HG02870 (cell line): ENCODE measurements at regions not wholly inside any gene's neighbourhood (a gene's known extent, or its start where the extent isn't known, plus 50 kb on each side); places are given as distances from the start of the nearest gene placed in this dataset.

Experiments
- ATAC-seq: cut with Tn5 transposase; IDR thresholded peaks from one replicate; pipeline ENCODE4 v1.9.1; 2021; ENCODE audit warnings: mild to moderate bottlenecking, moderate library complexity; ENCODE audit not compliant: unreplicated experiment

GRCh38 chr3:62975566-62975965, 100.3 kb upstream of the CADPS start:
- no peak for ATAC-seq

DNA sequence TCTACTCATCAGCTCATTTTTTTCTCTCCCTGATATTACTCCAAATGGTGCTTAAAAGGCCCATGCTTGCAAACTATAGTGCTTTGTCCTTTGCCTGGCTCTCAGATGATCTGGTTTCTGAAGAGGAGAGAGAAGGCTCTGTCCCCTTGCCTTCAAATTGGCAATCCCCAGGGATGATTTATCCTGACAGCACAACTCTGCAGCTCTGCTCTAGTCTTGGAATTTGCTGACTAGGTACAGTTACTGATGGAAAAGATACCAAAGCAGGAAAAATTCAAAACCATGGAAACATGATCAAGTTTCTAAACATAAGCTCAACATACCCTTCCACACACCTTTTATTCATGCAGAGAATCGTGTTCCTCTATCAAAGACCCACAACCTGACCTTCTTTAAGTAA, 106.7 kb upstream of the CADPS start:
- no peak for ATAC-seq

DNA sequence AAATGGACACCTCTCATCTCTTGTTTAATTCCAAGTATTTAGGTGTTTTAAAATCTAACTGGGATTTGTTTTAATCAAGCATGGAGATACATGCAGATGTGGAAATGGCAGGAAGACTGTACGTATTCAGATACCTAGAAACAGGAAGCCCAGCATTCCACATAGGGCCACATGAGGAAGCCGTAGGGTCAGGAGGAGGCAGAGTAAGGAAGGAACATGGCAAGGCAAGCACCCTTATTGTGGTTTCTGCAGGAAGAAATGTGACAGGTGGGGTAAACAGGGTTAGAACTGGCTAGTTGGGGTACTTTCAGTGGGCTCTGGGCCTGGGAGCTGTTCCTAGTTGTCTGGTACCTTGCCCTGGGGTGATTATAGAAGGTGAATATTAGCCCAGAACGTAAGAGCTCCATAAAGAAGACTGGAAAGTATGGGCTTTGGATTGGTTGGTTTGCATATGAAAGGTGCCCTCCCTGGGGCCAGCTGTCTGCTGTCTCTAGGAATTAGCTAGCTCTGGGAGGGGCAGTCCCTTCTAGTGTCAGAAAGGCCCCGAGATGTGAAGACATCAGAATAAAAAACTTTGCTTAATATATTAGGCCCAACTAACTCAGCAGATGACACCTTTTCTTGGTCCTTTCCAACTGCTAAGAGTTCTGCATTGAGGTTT, 107.7 kb upstream of the CADPS start:
- ATAC-seq: no peak

DNA sequence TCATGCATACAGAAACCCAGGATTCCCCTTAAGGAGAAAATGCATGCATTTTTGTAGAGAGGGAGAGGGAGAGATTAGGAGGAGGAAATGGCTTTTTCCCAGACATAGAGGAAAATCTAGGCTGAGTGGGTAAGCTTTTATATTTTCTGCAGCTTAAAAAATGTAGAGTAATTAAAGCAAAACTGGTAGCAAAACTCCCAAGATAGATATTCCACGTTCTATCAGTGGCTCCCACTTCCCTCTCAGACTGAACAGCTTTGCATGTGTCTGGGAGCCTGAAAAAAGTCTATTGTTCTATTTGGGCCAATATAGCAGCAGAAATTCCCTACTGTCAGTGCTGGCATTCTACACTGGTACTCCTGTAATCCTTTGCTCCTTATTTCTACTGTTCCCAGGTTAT, 110.8 kb upstream of the CADPS start:
- no peak for ATAC-seq

DNA sequence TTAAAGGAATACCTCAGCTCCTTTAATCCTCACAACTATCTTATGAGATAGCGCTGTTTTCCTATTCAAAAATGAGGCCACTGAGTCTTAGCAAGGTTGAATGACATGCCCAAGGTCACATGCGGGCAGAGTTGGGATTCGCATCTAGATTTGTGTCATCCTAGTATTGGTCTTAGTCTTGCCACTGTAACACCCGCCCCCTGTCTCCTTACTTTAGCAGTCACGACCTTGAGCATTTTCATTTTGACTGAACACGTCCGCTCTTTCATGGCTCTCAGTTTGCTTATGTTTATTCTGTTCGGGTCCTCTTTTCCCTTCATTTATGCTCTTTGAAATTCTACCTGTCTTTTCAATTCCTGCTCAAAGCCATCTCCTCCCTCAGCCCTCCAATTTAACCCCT, 112.5 kb upstream of the CADPS start:
- no peak for ATAC-seq

GRCh38 chr3:62990704-62991413, 115.6 kb upstream of the CADPS start:
- ATAC-seq: no peak

- ATAC-seq: no peak
Measured at GRCh38 chr3:62992520-62992919, 117.3 kb upstream of the CADPS start.

DNA sequence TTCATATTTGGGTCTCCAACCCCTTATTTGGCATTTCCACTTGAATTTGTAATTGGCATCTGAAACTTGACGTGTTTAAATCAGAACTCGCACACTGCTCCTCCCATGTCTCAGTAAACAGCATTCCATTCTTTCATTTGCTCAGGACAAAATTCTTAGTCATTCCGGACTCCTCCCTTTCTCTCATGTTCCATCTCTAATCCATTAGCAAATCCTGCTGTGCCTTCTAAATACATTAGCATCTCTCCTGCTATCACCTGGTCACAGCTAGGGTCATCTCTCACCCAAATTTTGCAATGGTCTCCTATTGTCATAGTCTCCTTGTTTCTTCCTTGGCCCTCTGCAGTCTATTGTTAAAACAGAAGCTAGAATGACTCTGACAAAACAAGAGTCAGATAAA, 119.9 kb upstream of the CADPS start:
- no peak for ATAC-seq

DNA sequence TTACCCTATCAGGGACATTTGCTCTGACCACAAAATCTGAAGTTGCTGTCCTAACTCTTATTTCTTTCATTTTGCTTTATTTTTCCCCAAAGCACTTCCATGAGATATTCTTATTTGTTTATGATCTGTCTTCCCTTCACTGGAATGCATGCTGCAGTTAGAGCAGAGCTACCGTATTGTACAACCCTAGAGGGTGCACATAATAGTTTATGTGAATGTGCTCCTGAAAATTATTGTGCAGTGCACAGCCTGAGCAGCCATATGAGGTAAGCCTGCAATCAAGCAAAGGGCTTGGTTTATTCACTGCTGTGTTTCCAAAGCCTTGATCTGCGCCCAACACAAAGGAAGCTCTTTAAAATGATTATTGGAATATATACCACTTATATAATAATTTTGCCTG, 120.3 kb upstream of the CADPS start:
- ATAC-seq: no peak

- no peak for ATAC-seq
Measured at GRCh38 chr3:62997369-62997768, 122.2 kb upstream of the CADPS start.

GRCh38 chr3:62999158-62999557, 123.9 kb upstream of the CADPS start:
- ATAC-seq: no peak

- no peak for ATAC-seq
Measured at GRCh38 chr3:62999791-63000190, 124.6 kb upstream of the CADPS start.

- no peak for ATAC-seq
Measured at GRCh38 chr3:63004448-63004847, 129.2 kb upstream of the CADPS start.

DNA sequence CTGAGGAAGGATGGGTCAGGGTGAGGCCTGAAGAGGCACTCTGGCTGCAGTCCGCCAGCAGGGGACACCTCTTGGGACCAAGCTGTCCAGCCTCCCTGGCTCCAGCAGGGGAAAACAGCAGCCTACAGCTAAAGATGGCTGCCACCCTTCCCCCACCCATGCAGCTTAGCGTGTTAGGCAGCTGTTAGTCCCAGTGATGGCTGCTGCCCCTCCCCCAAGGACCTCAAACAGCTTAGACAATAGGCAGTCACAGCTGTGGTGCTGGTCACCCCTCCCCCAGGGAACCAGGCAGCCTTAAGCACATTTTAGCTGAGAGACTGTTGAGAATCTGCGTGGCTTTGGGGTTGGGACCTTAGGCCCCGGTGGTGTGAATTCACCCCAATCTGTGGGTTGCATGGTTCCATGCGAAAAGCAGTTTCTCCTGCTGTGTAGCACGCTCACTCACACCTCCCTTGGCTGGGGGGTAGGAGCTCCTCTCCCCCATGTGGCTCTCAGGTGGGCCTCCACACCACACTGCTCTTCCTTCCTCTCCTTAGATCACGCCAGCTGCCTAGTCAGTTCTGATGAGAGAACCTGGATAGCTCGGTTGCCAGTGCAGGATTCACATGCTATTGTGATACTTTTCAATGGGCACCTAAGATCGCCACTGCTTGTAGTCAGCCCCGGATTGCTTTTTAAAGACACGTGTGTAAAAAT, 140.5 kb upstream of the CADPS start:
- ATAC-seq: no peak

- no peak for ATAC-seq
Measured at GRCh38 chr3:63022114-63022513, 146.9 kb upstream of the CADPS start.

DNA sequence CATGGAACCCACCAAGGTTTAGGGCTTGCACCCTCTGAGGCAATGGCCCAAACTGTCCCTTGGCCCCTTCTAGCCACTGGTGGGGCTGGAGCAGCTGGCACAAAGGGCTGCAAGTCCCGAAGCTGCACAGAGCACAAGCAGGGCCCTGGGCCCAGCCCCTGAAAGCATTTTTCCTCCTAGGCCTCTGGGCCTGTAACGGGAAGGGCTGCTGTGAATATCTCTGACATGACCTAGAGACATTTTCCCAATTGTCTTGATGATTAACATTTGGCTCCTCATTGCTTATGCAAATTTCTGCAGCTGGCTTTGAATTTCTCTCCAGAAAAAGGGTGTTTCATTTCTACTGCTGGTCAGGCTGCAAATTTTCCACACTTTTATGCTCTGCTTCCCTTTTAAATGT, 151.5 kb upstream of the CADPS start:
- no peak for ATAC-seq

- ATAC-seq: no peak
Measured at GRCh38 chr3:63029326-63029725, 154.1 kb upstream of the CADPS start.

GRCh38 chr3:63029921-63030320, 154.7 kb upstream of the CADPS start:
- no peak for ATAC-seq

DNA sequence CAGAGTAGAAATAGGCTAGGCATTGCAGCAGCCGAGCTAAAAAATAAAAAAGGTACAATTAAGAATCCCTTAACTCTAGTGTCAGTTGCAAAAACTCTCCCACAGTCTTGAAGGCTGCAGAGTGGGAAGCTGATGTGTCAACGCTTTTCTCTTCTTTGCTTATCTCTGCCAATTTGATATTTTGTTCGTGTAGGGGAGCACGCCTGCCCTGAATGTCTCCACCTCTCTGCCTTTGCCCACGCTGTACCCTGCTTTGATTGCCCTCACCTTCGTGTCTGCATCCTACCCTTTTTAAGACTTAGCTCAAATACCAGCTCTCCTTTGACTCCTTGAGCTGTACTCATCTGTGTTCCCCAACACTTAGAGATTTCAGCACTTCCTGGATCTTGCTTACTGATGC, 155.4 kb upstream of the CADPS start:
- no peak for ATAC-seq

- no peak for ATAC-seq
Measured at GRCh38 chr3:63032881-63033280, 157.7 kb upstream of the CADPS start.

- ATAC-seq: no peak
Measured at GRCh38 chr3:63034101-63034500, 158.9 kb upstream of the CADPS start.

GRCh38 chr3:63037116-63037515, 161.9 kb upstream of the CADPS start:
- no peak for ATAC-seq
